ENCODE measurements at regions not wholly inside any gene's neighbourhood (a gene's known extent, or its start where the extent isn't known, plus 50 kb on each side); places are given as distances from the start of the nearest gene placed in this dataset.

DNA sequence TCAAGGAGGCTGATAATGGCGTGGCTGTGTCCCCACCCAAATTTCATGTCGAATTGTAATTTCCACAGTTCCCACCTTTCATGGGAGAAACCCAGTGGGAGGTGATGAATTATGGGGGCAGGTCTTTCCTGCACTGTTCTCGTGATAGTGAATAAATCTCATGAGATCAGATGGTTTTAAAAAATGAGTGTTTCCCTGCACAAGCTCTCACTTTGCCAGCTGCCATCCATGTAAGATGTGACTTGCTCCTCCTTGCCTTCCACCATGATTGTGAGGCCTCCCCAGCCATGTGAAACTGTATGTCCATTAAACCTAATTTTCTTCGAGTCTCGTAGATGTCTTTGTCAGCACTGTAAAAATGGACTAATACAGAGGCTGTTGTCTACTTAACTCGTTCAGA is 488.3 kb downstream of the SPRY1 start:
- TF ChIP-seq ZNF274 (IDR thresholded peaks at IDR 0.05; ENCODE audit: low read depth, low read length) (no peak), YY1 (IDR thresholded peaks at IDR 0.05; ENCODE audit: insufficient read depth, insufficient read length) (no peak), SUZ12 (IDR thresholded peaks at IDR 0.05; ENCODE audit: extremely low read depth, insufficient read depth, insufficient read length) (no peak)

Data from NT2/D1 (cell line).